PC-9 (cell line): ENCODE measurements at regions not wholly inside any gene's neighbourhood (a gene's known extent, or its start where the extent isn't known, plus 50 kb on each side); places are given as distances from the start of the nearest gene placed in this dataset.

Source experiments
- CTCF ChIP-seq: fragments of 200-600 bp; sonication (generic); conservative IDR thresholded peaks from 2 replicates; pipeline ENCODE4 v1.6.1; 2017; ENCODE audit warnings: mixed run types, antibody characterized with exemption, mild to moderate bottlenecking, moderate library complexity
- EZH2 ChIP-seq: fragments of 200-600 bp; sonication (generic); IDR thresholded peaks from 2 replicates; pipeline ENCODE4 v1.8.0; 2017; ENCODE audit warnings: antibody characterized with exemption, low read depth

- TF ChIP-seq CTCF (no peak), EZH2 (no peak)
Observed at GRCh38 chr7:85737426-85737825, 550.6 kb upstream of the SEMA3D start.
